Naive thymus-derived CD8-positive, alpha-beta T cell (primary cell): ENCODE measurements at regions not wholly inside any gene's neighbourhood (a gene's known extent, or its start where the extent isn't known, plus 50 kb on each side); places are given as distances from the start of the nearest gene placed in this dataset.
"Not testable (repeated sequence)": the region's sequence is repeated elsewhere in the genome, so short reads cannot be mapped to it uniquely, and the experiment has no call there.

ENCODE experiments used
- ATAC-seq, 2 donors: fragments of 150-1000 bp; cut with Tn5 transposase in 1 of 2; sonication (Bioruptor Pico), chemical (Tn5 transposase) in 1 of 2; 1 replicate in 1 of 2; 2 replicates in 1 of 2; pipeline ENCODE4 v1.10.0; 2021; ENCODE audit warnings: mild to moderate bottlenecking in 2 of 2, moderate library complexity in 2 of 2
- POLR2A ChIA-PET: fragments of 350-600 bp; sonication (Branson Sonifier 250); formaldehyde crosslinking; loops from one replicate; lab custom pipeline; 2021; ENCODE audit warnings: antibody characterized with exemption; lab: Charles Lee
- DNase-seq, 10 donors: peaks; one replicate each; pipeline versions ENCODE4 v3.0.0 to v3.0.0-alpha.2; 2020 to 2022
- H3K27ac Mint-ChIP-seq, 10 donors: one replicate each; pipeline ENCODE4 v1.8.0; 2020 to 2022; ENCODE audit warnings: mild to moderate bottlenecking in 10 of 10, mixed read lengths in 10 of 10, moderate library complexity in 4 of 10, inconsistent platforms in 1 of 10
- H3K27me3 Mint-ChIP-seq, 5 donors: one replicate each; pipeline ENCODE4 v1.8.0; 2021 to 2022; ENCODE audit warnings: mixed read lengths in 5 of 5
- H3K36me3 Mint-ChIP-seq, 3 donors: one replicate each; pipeline ENCODE4 v1.8.0; 2020 to 2022; ENCODE audit warnings: mixed read lengths in 3 of 3, mild to moderate bottlenecking in 2 of 3, inconsistent platforms in 1 of 3
- H3K4me1 Mint-ChIP-seq, 4 donors: one replicate each; pipeline ENCODE4 v1.8.0; 2021 to 2022; ENCODE audit warnings: mixed read lengths in 4 of 4
- H3K4me3 Mint-ChIP-seq, 10 donors: one replicate each; pipeline ENCODE4 v1.8.0; 2020 to 2022; ENCODE audit warnings: mild to moderate bottlenecking in 10 of 10, mixed read lengths in 10 of 10, moderate library complexity in 6 of 10, inconsistent platforms in 1 of 10
- H3K9me3 Mint-ChIP-seq, 9 donors: one replicate each; pipeline ENCODE4 v1.8.0; 2020 to 2022; ENCODE audit warnings: mixed read lengths in 9 of 9, mild to moderate bottlenecking in 3 of 9, inconsistent platforms in 1 of 9, moderate library complexity in 1 of 9

DNA sequence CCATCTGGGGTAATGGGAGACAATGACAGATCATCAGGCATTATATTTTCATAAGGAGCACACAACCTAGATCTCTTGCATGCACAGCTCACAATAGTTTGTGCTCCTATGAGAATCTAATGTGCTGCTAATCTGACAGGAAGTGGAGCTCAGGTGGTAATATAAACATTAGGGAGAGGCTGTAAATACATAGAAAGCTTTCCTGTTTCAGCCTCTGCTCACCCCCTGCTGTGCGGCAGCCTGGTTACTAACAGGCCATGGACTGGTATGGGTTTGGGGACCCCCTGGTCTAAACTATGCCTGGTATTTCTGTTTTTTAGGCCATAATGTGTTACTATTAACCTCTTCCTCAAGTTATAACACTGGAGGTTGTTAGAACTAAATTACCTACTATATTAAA is 1373.7 kb downstream of the LRFN5 start:
- DNase-seq (no peak), ATAC-seq (no peak)
- no peaks in the 10 kb centered on the region for H3K4me1 Mint-ChIP-seq
- no peak overlapping the region for H3K27ac Mint-ChIP-seq
- peaks cover 3 to 29% (median 15%) of the 10 kb centered on the region in 9 donors for H3K9me3 Mint-ChIP-seq
- POLR2A ChIA-PET, result no interaction called here
- no peaks in the 10 kb centered on the region for H3K36me3 Mint-ChIP-seq
- H3K27me3 Mint-ChIP-seq, result no peaks in the 10 kb centered on the region
- no peak overlapping the region for H3K4me3 Mint-ChIP-seq

DNA sequence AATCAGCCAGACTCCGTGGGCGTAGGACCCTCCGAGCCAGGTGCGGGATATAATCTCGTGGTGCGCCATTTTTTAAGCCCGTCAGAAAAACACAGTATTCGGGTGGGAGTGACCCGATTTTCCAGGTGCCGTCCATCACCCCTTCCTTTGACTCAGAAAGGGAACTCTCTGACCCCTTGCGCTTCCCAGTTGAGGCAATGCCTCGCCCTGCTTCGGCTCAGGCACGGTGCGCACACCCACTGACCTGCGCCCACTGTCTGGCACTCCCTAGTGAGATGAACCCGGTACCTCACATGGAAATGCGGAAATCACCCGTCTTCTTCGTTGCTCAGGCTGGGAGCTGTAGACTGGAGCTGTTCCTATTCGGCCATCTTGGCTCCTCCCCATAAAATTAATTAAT is 1366.5 kb downstream of the LRFN5 start:
- H3K27me3 Mint-ChIP-seq, H3K4me1 Mint-ChIP-seq, H3K27ac Mint-ChIP-seq, H3K4me3 Mint-ChIP-seq, POLR2A ChIA-PET, DNase-seq, H3K36me3 Mint-ChIP-seq, ATAC-seq: not testable (repeated sequence)
- H3K9me3 Mint-ChIP-seq, result peaks cover 0 to 28% (median 9%) of the 10 kb centered on the region in 9 donors

DNA sequence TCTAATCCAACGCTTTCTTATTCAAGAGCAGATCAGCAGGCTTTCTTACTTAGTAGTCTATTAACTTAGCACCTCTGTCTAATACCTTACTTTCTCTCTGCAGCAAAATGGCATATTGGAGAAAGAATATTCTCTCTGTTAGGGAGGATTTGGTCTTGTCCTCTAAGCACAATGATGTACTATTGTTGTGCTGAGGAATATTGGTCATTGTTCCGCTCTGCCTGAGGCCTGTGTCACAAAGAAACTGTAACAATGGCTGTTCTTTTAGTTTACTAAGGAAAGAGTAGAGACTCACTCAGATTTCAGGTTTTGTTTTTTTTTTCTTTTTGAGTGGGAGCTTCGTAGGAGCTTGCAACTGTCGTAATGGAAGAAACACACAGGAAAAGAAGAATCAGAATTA is 1358.8 kb downstream of the LRFN5 start:
- H3K27me3 Mint-ChIP-seq, result no peaks in the 10 kb centered on the region
- POLR2A ChIA-PET, result no interaction called here
- H3K4me3 Mint-ChIP-seq, result no peak overlapping the region
- DNase-seq (no peak), ATAC-seq (no peak)
- H3K4me1 Mint-ChIP-seq, result no peaks in the 10 kb centered on the region
- no peak overlapping the region for H3K27ac Mint-ChIP-seq
- H3K9me3 Mint-ChIP-seq, result peaks cover 0 to 15% (median 4%) of the 10 kb centered on the region in 9 donors
- no peaks in the 10 kb centered on the region for H3K36me3 Mint-ChIP-seq

DNA sequence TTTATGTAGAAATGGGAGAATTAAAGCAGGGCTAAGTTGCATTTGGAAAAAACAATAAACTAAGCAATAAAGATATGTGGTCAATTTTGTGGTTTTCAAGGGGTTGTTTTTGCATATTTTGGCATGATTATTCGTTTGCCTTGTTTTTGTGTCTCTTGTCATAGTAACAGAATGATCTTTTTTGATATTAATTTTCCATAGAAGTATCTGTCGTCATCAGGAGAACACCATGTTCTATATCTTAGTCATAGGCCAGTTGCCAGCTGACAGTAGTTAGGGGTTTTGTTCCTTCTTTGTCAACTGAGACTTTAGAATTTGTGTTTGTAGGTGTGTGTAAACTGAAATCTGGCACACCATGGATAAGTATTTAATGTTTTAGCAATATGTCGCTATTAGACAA is 1354.8 kb downstream of the LRFN5 start:
- DNase-seq (no peak), ATAC-seq (no peak)
- Mint-ChIP-seq H3K4me3 (no peak overlapping the region), H3K9me3 (peaks cover 0 to 12% (median 4%) of the 10 kb centered on the region in 9 donors), H3K27ac (no peak overlapping the region), H3K36me3 (peaks cover 0 to 5% (median 0%) of the 10 kb centered on the region in 3 donors), H3K4me1 (no peaks in the 10 kb centered on the region), H3K27me3 (no peaks in the 10 kb centered on the region)
- POLR2A ChIA-PET, result no interaction called here

DNA sequence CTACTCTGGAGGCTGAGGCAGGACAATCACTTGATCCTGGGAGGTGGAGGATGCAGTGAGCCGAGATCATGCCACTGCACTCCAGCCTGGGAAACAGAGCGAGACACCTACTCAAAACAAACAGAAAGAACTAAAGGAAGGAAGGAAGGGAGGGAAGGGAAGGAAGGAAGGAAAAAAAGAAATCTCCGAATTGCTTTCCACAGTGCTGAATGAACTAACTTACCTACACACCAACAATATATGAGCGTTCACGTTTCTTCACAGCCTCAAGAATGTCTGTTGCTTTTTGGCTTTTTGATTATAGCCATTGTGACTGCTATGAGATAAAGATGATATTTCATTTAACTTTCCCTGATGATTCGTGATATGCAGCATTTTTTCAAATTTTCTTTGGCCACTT is 1343.7 kb downstream of the LRFN5 start:
- H3K9me3 Mint-ChIP-seq, result peaks cover 0 to 28% (median 11%) of the 10 kb centered on the region in 9 donors
- no peaks in the 10 kb centered on the region for H3K36me3 Mint-ChIP-seq
- H3K27me3 Mint-ChIP-seq, result no peaks in the 10 kb centered on the region
- no peak overlapping the region for H3K4me3 Mint-ChIP-seq
- no peaks in the 10 kb centered on the region for H3K4me1 Mint-ChIP-seq
- no peak for DNase-seq
- H3K27ac Mint-ChIP-seq, result no peak overlapping the region
- no peak for ATAC-seq
- POLR2A ChIA-PET, result no interaction called here

DNA sequence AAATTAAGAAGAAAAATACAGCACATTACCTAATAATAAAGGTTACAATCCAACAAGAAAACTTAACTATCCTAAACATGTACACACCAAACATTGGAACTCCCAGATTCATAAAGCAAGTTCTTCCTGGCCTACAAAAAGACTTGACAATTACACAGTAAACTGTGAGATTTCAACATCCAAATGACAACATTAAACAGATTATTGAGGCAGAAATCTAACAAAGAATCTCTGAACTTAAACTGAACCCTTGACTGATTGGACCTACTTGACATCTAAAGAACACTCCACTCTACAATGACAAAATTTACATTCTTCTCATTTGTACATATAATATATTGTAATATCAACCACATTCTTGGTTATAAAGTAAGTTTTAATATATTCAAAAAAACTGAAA is 1341.3 kb downstream of the LRFN5 start:
- no peaks in the 10 kb centered on the region for H3K36me3 Mint-ChIP-seq
- peaks cover 0 to 30% (median 14%) of the 10 kb centered on the region in 9 donors for H3K9me3 Mint-ChIP-seq
- ATAC-seq, result no peak
- H3K4me1 Mint-ChIP-seq, result no peaks in the 10 kb centered on the region
- H3K27ac Mint-ChIP-seq, result no peak overlapping the region
- no peak for DNase-seq
- H3K27me3 Mint-ChIP-seq, result no peaks in the 10 kb centered on the region
- H3K4me3 Mint-ChIP-seq, result no peak overlapping the region
- POLR2A ChIA-PET, result no interaction called here

DNA sequence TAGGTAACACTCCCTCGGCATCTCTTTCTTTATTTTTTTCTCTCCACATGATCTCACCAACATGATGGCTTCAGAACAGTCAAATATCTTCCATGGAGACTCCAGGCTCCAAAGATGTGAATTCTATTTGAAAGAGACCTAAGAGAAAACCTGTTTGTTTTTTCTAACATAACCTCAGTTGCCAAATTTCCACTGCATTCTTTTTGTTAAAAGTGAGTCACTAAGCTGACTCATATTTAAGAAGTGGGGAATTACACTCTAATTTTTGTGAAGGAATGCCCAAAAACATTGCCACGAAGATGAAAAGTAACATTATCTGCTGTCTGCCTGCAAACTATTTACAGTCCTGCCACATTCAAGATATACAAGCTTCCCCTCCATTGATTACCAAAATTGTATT is 1337.6 kb downstream of the LRFN5 start:
- ATAC-seq (no peak), DNase-seq (no peak)
- Mint-ChIP-seq H3K9me3 (peaks cover 0 to 10% (median 5%) of the 10 kb centered on the region in 9 donors), H3K36me3 (no peaks in the 10 kb centered on the region), H3K27ac (no peak overlapping the region), H3K4me1 (no peaks in the 10 kb centered on the region), H3K4me3 (no peak overlapping the region), H3K27me3 (no peaks in the 10 kb centered on the region)
- POLR2A ChIA-PET, result no interaction called here

DNA sequence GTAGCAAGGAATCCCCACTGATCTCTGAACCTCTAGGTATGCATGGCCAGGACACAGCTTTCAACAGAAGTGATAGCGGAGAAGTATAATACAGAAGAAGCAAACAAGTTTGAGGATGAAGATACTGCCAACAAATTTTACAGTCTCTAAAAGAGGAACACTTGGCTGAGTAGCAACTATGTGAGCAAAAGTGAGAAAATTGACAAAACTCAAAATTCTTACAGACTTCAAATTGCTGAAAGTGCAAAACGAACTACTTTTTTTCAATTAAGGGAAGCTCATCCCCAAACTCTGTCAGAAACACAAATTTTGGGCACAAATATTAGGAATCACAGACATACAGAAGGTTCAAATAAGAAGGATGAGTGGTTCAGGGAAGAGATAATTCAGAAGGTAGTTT is 1324.6 kb downstream of the LRFN5 start:
- H3K9me3 Mint-ChIP-seq, result peaks cover 0 to 21% (median 5%) of the 10 kb centered on the region in 9 donors
- DNase-seq (no peak), ATAC-seq (no peak)
- no peaks in the 10 kb centered on the region for H3K4me1 Mint-ChIP-seq
- H3K27ac Mint-ChIP-seq, result no peak overlapping the region
- no peaks in the 10 kb centered on the region for H3K36me3 Mint-ChIP-seq
- POLR2A ChIA-PET, result no interaction called here
- H3K4me3 Mint-ChIP-seq, result no peak overlapping the region
- no peaks in the 10 kb centered on the region for H3K27me3 Mint-ChIP-seq

DNA sequence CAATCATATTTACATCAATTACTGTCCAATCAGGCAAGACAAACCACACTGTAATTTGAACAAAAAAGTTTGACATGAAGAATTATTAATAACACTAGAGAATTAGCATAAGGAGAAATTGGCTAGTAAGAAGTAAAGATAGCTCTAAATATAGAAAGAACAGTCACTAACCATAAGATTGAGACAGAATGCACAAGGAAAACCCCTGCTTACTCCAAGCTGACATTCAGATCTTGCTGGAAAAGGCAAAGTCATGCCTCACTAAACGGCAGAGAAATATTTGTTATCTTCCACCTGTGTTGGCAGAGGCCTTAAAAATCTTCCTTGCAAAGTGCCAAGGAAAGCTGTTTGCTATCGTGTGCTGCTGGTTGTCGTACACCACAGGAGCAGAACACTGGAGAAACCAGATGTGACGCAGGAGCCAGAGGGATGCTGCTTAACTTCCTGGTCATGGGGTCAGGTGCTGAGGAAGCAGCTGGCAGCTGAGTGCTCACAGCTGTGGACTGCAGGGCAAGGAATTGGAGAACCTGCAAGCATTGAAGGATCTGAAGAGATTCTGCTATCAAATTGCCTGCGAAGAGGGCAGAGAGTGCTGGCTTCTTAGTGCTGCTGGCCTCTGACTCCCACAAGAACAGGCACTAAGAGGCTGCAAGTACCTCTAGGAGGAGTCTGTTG is 1323.3 kb downstream of the LRFN5 start:
- Mint-ChIP-seq H3K36me3 (no peaks in the 10 kb centered on the region), H3K9me3 (peaks cover 4 to 32% (median 9%) of the 10 kb centered on the region in 9 donors), H3K27me3 (no peaks in the 10 kb centered on the region), H3K27ac (no peak overlapping the region), H3K4me1 (no peaks in the 10 kb centered on the region), H3K4me3 (no peak overlapping the region)
- POLR2A ChIA-PET, result no interaction called here
- ATAC-seq (no peak), DNase-seq (no peak)

DNA sequence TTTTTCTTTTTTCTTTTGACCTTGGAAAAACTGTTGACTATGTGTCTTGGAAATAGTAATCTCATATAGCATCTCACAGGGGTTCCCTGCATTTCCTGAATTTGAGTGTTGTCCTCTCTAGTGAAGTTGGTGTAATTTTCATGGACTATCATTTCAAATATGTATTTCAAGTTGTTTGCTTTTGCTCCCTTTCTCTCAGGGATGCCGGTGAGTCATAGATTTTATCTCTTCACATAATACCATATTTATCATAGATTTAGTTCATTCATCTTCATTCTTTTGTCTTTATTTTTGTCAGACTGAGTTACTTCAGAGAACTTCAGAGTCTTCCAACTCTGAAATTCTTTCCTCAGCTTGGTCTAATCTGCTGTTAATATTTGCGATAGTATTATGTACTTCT is 1320.6 kb downstream of the LRFN5 start:
- Mint-ChIP-seq H3K4me3 (no peak overlapping the region), H3K4me1 (no peaks in the 10 kb centered on the region), H3K9me3 (peaks cover 7 to 38% (median 12%) of the 10 kb centered on the region in 9 donors), H3K36me3 (no peaks in the 10 kb centered on the region), H3K27me3 (no peaks in the 10 kb centered on the region), H3K27ac (no peak overlapping the region)
- DNase-seq, result no peak
- POLR2A ChIA-PET, result no interaction called here
- no peak for ATAC-seq

DNA sequence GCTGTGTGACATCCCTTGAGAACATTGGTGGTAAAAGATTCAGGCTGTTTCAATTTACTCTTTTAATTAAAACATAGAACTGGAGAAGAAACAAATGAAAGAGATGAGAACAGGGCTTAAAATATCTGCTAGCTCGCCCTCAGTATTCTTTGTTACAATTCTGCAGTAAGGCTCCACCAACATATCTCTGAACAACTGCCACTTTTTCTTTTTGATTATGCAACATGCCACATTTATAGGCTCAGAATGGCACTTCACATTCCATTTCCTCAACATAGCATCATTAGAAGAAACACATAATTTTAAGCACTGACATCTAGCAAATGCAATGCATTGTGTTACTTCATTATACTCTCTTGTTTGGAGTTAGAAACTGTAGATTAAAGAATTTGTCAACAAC is 1315.2 kb downstream of the LRFN5 start:
- no peaks in the 10 kb centered on the region for H3K27me3 Mint-ChIP-seq
- ATAC-seq (no peak), DNase-seq (no peak)
- H3K4me1 Mint-ChIP-seq, result no peaks in the 10 kb centered on the region
- H3K4me3 Mint-ChIP-seq, result no peak overlapping the region
- H3K9me3 Mint-ChIP-seq, result peaks cover 5 to 39% (median 13%) of the 10 kb centered on the region in 9 donors
- POLR2A ChIA-PET, result no interaction called here
- H3K36me3 Mint-ChIP-seq, result no peaks in the 10 kb centered on the region
- no peak overlapping the region for H3K27ac Mint-ChIP-seq

DNA sequence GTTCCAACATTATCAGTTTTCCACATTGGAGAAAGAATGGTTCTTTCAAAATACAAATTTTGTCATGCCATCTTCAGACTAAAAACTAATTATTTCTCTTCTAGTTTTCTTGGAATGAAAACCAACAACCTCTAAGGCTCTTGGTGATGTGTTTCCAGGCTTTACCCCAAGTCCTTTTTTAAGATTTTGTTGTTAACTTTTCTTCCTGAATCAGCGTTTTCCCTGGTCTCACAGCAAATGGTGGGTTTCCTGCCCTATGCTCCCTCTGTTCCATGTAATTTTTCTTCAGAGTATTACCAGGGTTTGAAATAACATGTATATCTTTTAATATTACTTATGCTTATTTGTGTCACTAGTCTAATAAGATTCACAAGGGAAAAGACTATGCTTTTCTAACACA is 1311.9 kb downstream of the LRFN5 start:
- Mint-ChIP-seq H3K36me3 (peaks cover 0 to 7% (median 0%) of the 10 kb centered on the region in 3 donors), H3K9me3 (peaks cover 3 to 28% (median 11%) of the 10 kb centered on the region in 9 donors), H3K4me1 (no peaks in the 10 kb centered on the region), H3K27me3 (no peaks in the 10 kb centered on the region), H3K4me3 (no peak overlapping the region), H3K27ac (no peak overlapping the region)
- DNase-seq (no peak), ATAC-seq (no peak)
- POLR2A ChIA-PET, result no interaction called here

DNA sequence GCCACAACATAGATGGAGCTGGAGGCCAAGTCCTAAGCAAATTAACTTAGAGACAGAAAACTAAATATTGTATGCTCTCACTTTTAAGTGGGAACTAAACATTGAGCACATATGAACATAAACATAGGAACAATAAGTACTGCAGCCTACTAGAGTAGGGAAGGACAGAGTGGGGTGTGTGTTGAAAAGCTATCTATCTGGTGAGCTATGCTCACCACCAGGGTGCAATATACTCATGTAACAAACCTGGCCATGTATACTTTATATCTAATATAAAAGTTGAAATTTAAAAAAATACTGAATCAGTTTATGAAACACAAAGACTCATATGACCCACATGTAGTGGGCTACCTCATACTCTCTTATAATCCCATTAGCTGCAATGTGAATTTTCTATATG is 1305.0 kb downstream of the LRFN5 start:
- POLR2A ChIA-PET, result no interaction called here
- Mint-ChIP-seq H3K36me3 (peaks cover 0 to 7% (median 0%) of the 10 kb centered on the region in 3 donors), H3K27me3 (no peaks in the 10 kb centered on the region), H3K27ac (no peak overlapping the region), H3K4me3 (no peak overlapping the region), H3K9me3 (peaks cover 3 to 19% (median 9%) of the 10 kb centered on the region in 9 donors), H3K4me1 (no peaks in the 10 kb centered on the region)
- no peak for ATAC-seq
- no peak for DNase-seq

DNA sequence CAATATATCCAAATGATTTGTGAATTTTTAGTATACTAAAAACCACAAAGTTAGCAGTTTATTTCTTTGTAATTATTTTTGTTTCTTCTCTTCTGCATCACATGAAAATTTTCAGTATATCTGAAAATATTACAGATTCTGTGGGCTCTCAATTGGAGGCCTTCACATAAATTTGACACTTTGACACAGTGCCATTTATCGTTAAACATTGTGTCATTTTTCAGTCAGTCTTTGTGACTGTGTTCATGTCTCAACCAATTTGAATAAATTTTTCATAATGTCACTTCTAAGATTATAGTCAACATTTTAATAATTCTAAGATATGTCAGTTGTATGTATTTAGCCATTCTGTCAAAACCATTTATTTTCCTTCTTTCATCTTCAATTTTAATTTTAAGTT is 1303.0 kb downstream of the LRFN5 start:
- no peak overlapping the region for H3K27ac Mint-ChIP-seq
- peaks cover 0 to 23% (median 3%) of the 10 kb centered on the region in 9 donors for H3K9me3 Mint-ChIP-seq
- DNase-seq, result no peak
- H3K36me3 Mint-ChIP-seq, result no peaks in the 10 kb centered on the region
- no peak overlapping the region for H3K4me3 Mint-ChIP-seq
- POLR2A ChIA-PET, result no interaction called here
- H3K27me3 Mint-ChIP-seq, result no peaks in the 10 kb centered on the region
- ATAC-seq, result no peak
- H3K4me1 Mint-ChIP-seq, result no peaks in the 10 kb centered on the region
